Activated CD8-positive, alpha-beta T cell treated with anti-CD3 and anti-CD28 coated beads, Interleukin-2, amount 10 ng/mL, durations not matched to agents 7 days and 5 days (primary cell): ENCODE measurements at regions not wholly inside any gene's neighbourhood (a gene's known extent, or its start where the extent isn't known, plus 50 kb on each side); places are given as distances from the start of the nearest gene placed in this dataset.
A peak's percentile ranks its signal among the peaks of the same experiment; 100 is the strongest.
"Not testable (repeated sequence)": the region's sequence is repeated elsewhere in the genome, so short reads cannot be mapped to it uniquely, and the experiment has no call there.

Experiments used
- ATAC-seq: fragments of 150-1000 bp; cut with Tn5 transposase; one replicate; pipeline ENCODE4 v1.10.0; 2021; ENCODE audit warnings: moderate library complexity
- CTCF ChIA-PET: fragments of 350-600 bp; sonication (Branson Sonifier 250); formaldehyde crosslinking; loops from one replicate; lab custom pipeline; 2021; ENCODE audit warnings: antibody characterized with exemption; lab: Charles Lee
- POLR2A ChIA-PET: fragments of 350-600 bp; sonication (Branson Sonifier 250); formaldehyde crosslinking; loops from one replicate; lab custom pipeline; 2021; ENCODE audit warnings: antibody characterized with exemption; lab: Charles Lee
- DNase-seq: peaks from one replicate; pipeline ENCODE4 v3.0.0-alpha.2; 2020
- H3K27ac Mint-ChIP-seq: one replicate; pipeline ENCODE4 v1.8.0; 2021; ENCODE audit warnings: mild to moderate bottlenecking, mixed read lengths
- H3K27me3 Mint-ChIP-seq: one replicate; pipeline ENCODE4 v1.8.0; 2021; ENCODE audit warnings: low read depth, mixed read lengths
- H3K36me3 Mint-ChIP-seq: one replicate; pipeline ENCODE4 v1.8.0; 2021; ENCODE audit warnings: low read depth, mixed read lengths
- H3K4me1 Mint-ChIP-seq: one replicate; pipeline ENCODE4 v1.8.0; 2021; ENCODE audit warnings: low read depth, mixed read lengths
- H3K4me3 Mint-ChIP-seq: one replicate; pipeline ENCODE4 v1.8.0; 2021; ENCODE audit warnings: mild to moderate bottlenecking, mixed read lengths
- H3K9me3 Mint-ChIP-seq: one replicate; pipeline ENCODE4 v1.8.0; 2022; ENCODE audit warnings: mixed read lengths; ENCODE audit not compliant: insufficient read depth

- H3K27ac Mint-ChIP-seq, ATAC-seq, DNase-seq, H3K36me3 Mint-ChIP-seq, POLR2A ChIA-PET, H3K4me3 Mint-ChIP-seq, H3K9me3 Mint-ChIP-seq, H3K27me3 Mint-ChIP-seq, H3K4me1 Mint-ChIP-seq, CTCF ChIA-PET: not testable (repeated sequence)
Measured at GRCh38 chr22:48757135-48757534, 1070.5 kb downstream of the BRD1 start.

GRCh38 chr22:48756146-48757111 is 1071.2 kb downstream of the BRD1 start:
- Mint-ChIP-seq H3K27me3 (no peaks in the 10 kb centered on the region), H3K9me3 (no peaks in the 10 kb centered on the region), H3K27ac (no peak overlapping the region), H3K4me1 (no peaks in the 10 kb centered on the region), H3K36me3 (no peaks in the 10 kb centered on the region), H3K4me3 (no peak overlapping the region)
- CTCF ChIA-PET: no interaction called here
- POLR2A ChIA-PET: no interaction called here
- DNase-seq (no peak), ATAC-seq (no peak)

DNA sequence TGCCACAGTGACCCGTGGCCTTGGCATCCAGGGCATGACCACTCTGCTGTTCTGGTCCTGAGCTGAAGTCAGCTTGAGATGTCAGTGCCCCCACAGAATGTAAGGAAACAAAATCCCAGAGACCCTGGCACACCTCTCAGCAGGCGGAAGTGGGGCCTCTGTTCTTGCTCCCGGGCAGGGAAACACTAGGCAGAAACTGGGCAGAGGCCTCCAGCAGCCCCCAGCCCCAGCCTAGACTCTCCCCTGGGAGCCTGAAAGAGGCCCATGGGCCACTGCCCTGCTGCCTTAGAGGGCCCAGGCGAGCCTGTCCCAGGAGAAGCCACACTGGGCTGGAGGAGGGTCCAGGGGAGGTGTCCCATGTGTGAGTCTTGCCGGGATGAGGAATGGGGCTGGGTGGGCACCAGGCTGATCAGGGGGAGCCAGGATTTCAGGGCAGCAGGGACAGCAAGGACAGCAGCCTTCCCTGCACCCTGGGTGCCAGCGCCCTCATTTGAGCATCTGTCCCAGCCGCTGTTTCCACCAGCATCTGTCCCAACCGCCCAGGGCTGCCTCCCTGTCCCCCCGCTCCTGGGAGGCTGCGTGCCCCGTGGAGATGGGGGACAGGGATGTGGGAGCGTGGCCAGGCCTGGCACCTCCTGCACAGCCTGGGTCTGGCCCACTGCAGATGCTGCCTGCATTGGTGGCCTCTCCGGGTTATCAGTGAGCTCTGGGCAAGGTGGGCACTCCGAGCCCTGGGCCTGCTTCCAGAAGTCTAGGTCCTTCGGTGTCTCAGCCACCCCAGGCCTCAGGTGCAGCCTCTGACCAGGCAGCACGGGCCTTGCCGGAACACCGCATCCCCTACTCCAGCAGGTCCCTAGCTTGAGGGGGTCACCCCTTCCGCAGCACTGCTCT is 1072.4 kb downstream of the BRD1 start:
- no peaks in the 10 kb centered on the region for H3K27me3 Mint-ChIP-seq
- CTCF ChIA-PET: no interaction called here
- no peaks in the 10 kb centered on the region for H3K9me3 Mint-ChIP-seq
- no peaks in the 10 kb centered on the region for H3K36me3 Mint-ChIP-seq
- DNase-seq (no peak), ATAC-seq (no peak)
- H3K4me1 Mint-ChIP-seq: no peaks in the 10 kb centered on the region
- H3K4me3 Mint-ChIP-seq: no peak overlapping the region
- POLR2A ChIA-PET: no interaction called here
- no peak overlapping the region for H3K27ac Mint-ChIP-seq

DNA sequence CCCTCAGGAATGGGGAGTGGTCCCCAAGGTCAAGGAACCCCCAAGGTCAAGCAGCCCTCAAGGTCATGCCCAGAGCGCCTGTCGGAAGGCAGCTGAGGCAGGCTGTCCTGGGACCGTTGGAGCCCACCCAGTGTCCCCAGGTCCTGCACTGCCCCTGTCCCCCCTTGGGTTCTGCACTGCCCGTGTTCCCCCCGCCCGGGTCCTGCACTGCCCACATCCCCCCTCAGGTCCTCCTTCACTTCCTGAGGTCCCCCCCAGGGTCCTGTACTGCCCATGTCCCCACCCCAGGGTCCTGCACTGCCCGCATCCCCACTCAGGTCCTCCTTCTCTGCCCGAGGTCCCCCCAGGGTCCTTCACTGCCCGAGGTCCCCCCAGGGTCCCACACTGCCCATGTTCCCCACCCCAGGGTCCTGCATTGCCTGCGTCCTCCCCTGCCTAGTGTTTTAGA is 1073.0 kb downstream of the BRD1 start:
- H3K4me1 Mint-ChIP-seq: no peaks in the 10 kb centered on the region
- H3K9me3 Mint-ChIP-seq: no peaks in the 10 kb centered on the region
- ChIA-PET POLR2A (no interaction called here), CTCF (no interaction called here)
- no peaks in the 10 kb centered on the region for H3K36me3 Mint-ChIP-seq
- no peak overlapping the region for H3K4me3 Mint-ChIP-seq
- DNase-seq: no peak
- H3K27me3 Mint-ChIP-seq: no peaks in the 10 kb centered on the region
- H3K27ac Mint-ChIP-seq: no peak overlapping the region
- ATAC-seq: no peak

DNA sequence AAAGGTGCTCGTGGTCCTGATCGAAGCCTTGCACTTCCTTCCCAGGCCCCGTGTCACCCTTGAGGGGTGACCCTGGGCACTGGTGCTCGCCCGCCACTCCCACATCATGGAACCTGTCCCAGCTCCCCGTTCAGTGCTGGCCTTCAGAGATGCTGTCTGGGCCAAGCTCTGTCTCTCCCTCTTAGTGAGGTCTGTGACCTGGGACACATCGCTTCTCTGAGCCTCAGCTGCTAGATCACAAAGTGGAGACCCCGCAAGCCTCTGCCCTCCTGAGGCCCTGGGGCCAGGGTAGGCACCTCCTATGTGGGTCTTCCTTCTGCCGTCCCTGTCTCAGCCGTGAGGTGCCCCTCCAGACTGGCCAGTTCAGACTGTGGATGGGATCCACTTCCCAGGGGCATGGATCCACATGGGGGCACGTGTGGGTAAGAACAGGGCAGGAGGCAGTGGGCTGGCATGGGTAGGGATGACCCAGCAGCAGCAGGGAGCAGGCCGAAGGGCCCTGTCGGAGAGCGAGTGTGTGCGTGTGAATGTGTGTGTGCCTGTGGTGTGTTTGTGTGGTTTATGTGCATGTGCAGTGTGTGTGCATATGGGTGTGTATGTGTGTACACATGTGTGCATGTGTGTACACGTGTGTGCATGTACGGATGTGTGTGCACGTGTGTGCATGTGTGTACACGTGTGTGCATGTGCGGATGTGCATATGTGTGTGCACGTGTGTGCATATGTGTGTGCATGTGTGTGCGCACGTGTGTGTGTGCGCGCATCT is 1073.7 kb downstream of the BRD1 start:
- POLR2A ChIA-PET: no interaction called here
- H3K27me3 Mint-ChIP-seq: no peaks in the 10 kb centered on the region
- CTCF ChIA-PET: no interaction called here
- H3K4me3 Mint-ChIP-seq: no peak overlapping the region
- H3K27ac Mint-ChIP-seq: no peak overlapping the region
- ATAC-seq: no peak
- H3K9me3 Mint-ChIP-seq: no peaks in the 10 kb centered on the region
- no peaks in the 10 kb centered on the region for H3K36me3 Mint-ChIP-seq
- no peak for DNase-seq
- no peaks in the 10 kb centered on the region for H3K4me1 Mint-ChIP-seq

DNA sequence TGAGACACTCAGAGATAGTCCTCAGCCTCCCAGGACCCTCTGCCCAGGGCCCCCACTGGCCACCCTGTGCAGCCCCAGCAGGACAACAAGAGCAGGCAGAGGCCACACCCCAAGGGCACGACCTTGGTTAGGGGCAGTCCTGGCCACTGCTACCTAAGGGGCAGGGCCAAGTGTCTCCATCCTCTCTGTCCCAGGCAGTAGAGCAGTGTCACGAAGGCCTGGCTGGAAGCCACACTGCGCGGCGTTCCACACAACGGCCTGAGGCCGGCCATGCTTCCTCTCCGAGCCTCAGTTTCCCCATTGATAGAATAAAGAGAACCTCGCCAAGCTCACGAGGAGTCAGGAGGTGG is 1074.3 kb downstream of the BRD1 start:
- H3K27me3 Mint-ChIP-seq: no peaks in the 10 kb centered on the region
- H3K27ac Mint-ChIP-seq: no peak overlapping the region
- ATAC-seq: no peak
- H3K4me1 Mint-ChIP-seq: no peaks in the 10 kb centered on the region
- CTCF ChIA-PET: no interaction called here
- H3K4me3 Mint-ChIP-seq: no peak overlapping the region
- no peak for DNase-seq
- H3K36me3 Mint-ChIP-seq: no peaks in the 10 kb centered on the region
- POLR2A ChIA-PET: no interaction called here
- H3K9me3 Mint-ChIP-seq: no peaks in the 10 kb centered on the region

DNA sequence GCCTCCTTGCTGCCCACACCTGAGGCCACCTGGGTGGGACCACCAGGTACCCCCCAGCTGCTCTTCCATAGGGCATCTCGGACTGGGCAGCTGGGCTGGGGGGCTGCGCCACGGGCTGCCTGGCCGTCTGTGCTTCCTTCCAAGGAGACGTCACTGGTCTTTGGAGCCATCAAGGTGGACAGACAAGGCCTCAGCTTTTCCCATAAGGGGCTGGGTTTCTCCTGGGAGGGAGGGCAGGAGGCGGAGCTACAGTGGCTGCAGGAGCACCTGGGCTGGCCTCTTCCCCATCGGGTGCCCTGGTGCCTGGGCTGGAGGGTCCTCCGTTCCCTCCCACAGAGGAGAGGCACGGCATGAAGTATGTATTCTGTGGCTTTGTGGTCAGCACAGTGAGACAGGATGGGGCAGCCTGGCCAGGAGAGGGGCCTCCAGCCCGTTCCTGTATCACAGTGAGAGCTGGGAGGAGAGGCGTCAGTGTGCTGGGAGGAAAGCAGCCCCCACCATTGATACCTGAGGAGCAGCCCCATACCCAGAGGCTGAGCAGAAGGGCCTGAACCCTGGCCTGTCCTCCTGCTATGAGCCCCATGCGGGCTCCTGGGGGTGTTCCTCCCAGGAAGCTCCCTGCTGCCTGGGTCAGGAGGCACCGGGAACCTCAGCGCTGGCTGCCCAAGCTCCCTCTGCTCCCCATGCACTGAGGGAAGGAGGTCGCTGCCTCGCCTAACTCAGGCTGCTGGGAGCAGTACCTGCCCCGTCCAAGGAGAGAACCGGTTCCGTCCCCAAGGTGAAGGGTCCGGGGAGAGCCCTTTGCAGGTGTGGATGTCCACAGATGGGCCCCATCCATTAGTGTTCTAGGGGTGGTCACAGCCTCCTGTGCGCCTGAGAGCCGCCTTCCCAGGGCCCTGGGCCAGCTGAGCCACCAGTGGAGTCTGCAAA is 1075.0 kb downstream of the BRD1 start:
- no peaks in the 10 kb centered on the region for H3K9me3 Mint-ChIP-seq
- no peaks in the 10 kb centered on the region for H3K27me3 Mint-ChIP-seq
- H3K27ac Mint-ChIP-seq: no peak overlapping the region
- ChIA-PET POLR2A (no interaction called here), CTCF (no interaction called here)
- no peak for ATAC-seq
- peak; percentile 12 for DNase-seq
- H3K4me3 Mint-ChIP-seq: no peak overlapping the region
- no peaks in the 10 kb centered on the region for H3K4me1 Mint-ChIP-seq
- H3K36me3 Mint-ChIP-seq: no peaks in the 10 kb centered on the region

DNA sequence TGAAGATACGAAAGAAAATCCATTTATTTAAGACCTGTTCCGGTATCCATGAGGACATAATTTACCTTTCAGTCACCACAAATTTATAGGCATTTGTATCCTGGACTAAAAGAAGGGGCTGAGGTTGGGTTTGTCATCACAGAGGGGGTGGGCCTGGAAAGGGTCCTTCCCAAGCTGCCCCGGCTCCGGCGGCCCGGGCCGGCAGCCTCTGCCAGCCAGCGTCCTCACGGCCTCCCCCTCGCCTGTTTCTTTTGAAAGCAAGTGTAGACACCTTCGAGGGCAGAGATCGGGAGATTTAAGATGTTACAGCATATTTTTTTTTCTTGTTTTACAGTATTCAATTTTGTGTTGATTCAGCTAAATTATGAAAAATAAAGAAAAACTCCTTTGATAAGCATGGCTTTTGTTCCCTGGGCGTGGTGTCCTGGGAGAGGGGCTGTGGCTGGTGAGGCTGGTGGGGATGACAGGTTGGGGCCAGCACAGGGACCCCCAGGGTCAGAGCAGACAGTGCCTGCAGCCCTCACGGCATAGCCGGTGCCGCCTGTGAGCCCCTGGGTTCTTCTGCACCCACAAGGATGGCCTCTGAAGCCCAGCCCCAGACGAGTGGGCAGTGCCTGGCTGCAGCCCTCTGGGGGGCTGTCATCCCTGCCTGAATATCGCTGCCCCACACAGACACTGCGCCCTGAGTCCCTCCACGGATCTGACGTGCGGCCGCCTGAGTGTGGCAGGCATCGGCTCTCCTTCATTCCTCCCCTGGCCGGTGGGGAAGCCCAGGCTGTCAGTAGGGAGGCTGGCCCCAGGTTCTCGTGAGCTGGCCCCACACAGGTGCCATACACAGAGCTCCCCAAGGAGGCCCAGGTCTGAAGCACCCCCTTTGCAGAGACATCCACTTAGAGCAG is 1075.9 kb downstream of the BRD1 start:
- ATAC-seq (no peak), DNase-seq (peak; percentile 4)
- no peak overlapping the region for H3K27ac Mint-ChIP-seq
- no peaks in the 10 kb centered on the region for H3K9me3 Mint-ChIP-seq
- H3K4me1 Mint-ChIP-seq: no peaks in the 10 kb centered on the region
- no peaks in the 10 kb centered on the region for H3K36me3 Mint-ChIP-seq
- H3K27me3 Mint-ChIP-seq: no peaks in the 10 kb centered on the region
- POLR2A ChIA-PET: no interaction called here
- H3K4me3 Mint-ChIP-seq: no peak overlapping the region
- CTCF ChIA-PET: no interaction called here

DNA sequence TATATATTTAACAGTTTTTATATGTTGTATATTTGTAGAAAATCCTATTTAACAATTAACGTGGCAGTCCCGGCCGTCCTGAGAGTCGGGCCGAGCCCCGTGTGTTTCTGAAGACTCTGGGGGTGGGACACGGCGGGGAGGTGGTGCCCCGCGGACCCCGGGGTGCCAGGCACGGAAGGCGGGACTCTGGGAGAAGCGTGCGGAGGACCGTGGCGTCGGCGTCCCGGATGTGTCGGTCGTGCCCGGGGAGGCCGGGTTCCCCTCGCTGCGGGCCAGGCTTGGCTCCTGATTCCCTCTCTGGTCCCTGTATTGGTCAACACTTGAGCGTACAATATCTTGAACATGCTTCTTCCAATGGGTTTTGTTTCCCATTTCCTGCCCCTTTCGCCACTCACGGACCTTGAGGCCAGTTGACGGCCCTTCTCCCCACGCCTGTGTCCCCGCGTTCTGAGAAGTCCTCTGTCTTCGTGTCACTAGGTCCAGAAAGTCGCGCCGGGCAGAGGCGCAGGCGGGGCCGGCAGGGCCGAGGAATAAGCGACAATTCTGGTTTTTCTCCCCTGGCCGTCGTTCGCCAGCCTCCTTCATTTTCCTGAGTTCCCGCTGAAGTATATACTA is 1076.7 kb downstream of the BRD1 start:
- Mint-ChIP-seq H3K36me3 (no peaks in the 10 kb centered on the region), H3K27ac (no peak overlapping the region), H3K4me3 (no peak overlapping the region), H3K4me1 (no peaks in the 10 kb centered on the region), H3K9me3 (no peaks in the 10 kb centered on the region), H3K27me3 (no peaks in the 10 kb centered on the region)
- DNase-seq (peak; percentile 12), ATAC-seq (no peak)
- ChIA-PET CTCF (no interaction called here), POLR2A (no interaction called here)

GRCh38 chr22:48750282-48750681 is 1077.4 kb downstream of the BRD1 start:
- H3K4me1 Mint-ChIP-seq: no peaks in the 10 kb centered on the region
- H3K36me3 Mint-ChIP-seq: no peaks in the 10 kb centered on the region
- no peaks in the 10 kb centered on the region for H3K27me3 Mint-ChIP-seq
- no peak for ATAC-seq
- no peaks in the 10 kb centered on the region for H3K9me3 Mint-ChIP-seq
- no peak overlapping the region for H3K4me3 Mint-ChIP-seq
- DNase-seq: peak; percentile 1
- POLR2A ChIA-PET: no interaction called here
- CTCF ChIA-PET: no interaction called here
- H3K27ac Mint-ChIP-seq: no peak overlapping the region
